GM19452 (cell line): ENCODE measurements at regions not wholly inside any gene's neighbourhood (a gene's known extent, or its start where the extent isn't known, plus 50 kb on each side); places are given as distances from the start of the nearest gene placed in this dataset.

ENCODE experiments used
- ATAC-seq: cut with Tn5 transposase; IDR thresholded peaks from one replicate; pipeline ENCODE4 v1.9.1; 2021; ENCODE audit not compliant: unreplicated experiment

DNA sequence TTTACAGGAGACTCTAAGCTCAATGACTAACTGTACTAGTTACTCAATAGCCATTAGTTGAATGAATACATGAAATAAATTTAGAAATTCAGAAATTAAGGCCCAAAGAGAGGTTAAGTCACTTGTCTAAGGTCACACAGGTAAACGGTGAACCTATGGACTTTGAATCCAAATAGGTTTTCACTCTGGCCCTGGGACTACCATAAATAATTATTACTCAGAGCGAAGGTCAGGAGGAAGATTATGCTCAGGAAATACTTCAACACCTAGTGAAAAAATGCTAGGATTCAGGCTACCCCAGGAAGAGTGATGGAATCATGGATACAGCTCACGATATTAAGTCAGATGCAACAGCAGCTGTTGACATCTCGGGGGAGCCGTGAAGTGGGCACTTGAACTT lies 417.4 kb downstream of the GABRG2 start:
- no peak for ATAC-seq

DNA sequence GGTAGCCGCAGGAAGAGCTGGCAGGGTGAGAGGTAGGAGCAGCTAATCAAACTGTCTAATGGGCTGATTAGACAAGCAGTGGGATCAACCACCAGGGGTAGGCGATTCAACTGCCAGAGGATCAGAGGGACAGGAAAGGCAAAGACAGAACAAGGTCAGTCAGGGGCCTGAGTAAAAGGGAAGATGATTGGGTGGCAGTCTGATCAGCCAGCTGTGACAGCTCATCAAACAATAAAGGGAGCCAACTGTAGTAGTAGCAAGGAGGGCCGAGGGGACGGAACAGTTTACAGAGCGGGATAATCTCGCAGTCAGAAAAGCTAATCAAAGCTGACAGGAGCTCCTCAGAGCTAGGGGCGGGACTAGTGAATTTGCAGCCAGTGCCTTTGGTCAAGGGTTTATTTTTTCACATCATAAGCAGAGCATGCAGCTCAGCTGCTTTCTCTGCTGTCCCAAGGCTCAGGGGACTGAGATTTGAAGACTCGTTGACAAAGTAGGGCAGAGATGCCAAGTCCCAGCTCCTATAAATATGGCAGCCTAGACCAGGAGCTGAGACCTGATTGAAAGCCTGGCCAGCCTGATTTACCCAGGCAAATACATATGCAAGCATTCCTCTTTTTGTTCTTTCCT lies 418.2 kb downstream of the GABRG2 start:
- no peak for ATAC-seq

DNA sequence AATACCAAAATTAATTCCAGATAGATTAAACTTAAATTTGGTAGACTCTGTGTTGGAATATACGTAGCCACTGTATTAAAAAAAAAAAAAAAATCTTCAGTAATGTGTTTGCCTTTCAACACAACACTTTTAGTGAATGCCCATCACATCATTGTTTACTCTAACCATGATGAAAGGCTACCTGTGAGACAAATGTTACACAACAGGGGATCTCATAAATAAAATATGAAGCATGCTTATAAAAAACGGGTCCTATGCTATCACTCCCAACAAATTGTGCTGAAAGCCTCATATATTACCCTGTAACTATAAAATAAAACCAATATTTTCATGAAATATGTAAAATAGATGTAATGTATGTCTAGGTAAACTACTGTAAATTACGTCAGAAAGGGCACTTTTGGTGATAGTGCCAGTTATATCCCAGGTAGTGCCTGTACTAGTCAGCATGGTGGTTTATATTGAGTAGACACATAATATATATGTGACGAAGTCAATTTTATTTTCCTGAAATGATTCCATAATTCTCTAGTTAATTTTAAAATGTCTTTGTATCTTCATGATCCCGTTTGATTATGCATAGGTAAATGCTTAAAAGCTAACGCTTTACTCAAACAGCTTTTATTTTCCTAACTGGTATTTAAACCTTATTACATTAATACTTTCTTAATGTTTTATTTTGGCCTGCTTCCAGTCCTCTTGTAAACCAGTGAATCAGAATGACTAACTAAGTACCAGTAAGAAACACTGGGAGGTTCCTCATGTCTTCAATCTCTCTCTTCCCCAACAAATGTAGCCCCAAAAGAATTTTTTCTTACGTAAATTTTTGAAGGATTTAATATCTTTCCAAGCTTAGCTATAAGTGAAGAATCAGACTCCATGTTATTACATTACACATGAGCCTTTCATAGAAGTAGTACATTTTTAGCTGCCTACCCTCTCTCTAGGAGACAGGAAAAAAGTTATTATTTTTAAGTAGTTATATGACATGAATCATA lies 420.3 kb downstream of the GABRG2 start:
- no peak for ATAC-seq

DNA sequence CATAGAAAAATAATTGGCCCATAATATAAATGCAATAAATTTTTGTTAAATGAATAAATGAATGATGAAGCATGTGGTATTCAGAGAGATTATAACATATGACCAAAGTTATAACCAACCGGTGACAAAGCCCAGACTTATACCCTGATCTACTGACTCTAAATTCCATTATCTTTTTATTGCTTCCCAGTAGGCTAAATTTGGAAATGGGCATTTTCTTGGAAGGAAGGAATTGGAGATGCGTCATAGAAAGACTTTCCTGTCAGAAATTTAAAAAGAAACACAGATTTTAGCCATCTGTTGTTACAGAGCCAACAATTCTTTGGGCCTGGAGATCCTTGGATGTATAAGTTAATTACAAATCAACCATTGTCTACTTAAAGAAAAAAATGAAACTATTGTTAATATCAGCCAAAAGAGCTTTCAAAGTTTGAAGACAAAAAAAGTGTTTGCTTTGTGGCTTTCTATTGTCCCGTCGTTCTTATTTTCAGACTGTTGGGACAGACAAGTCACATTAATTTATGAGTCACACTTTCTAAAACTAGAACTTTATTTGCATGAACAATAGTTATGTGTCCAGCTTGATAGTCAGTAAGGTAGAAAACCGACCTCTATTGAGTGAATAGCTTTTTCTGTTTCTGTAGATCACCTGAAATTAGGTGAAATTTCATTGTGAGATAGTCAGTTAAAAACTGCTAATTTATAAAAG lies 428.7 kb downstream of the GABRG2 start:
- ATAC-seq, result no peak

DNA sequence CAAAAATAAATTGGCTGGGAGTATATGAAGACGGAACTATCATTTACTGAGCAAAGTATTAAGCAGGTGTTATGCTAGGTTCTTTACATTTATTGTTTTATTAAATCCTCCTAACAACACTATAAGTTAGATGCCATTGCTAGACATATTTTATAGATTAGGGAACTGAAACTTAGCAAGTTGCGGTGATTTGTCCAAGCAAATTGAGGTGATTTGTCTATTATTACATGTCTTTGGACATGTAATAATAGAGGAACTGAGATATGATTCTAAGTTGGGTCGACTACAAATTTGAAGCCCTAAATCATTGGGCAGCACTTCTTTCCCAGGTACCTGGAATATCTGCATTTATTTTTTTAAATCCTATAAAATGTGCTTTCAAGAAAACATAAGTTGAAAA lies 429.9 kb downstream of the GABRG2 start:
- no peak for ATAC-seq

DNA sequence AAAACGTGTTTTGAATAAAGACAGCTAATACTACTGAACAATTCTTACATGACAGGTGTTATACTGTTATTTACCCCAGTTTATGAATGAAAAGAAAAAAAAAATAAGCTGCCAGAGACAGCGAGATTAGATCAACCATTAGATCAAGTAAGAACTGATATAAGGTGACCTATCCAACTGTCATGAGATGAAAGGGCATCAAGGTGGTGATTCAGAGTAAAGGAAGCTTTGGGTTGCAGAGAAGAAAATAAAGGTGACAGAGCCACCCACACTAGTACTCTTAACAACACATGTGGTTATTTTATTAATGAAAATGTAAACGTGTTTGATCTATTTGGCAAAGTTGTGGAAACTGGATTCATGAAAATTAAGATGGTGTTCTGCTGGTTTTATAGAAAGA lies 435.2 kb downstream of the GABRG2 start:
- no peak for ATAC-seq

DNA sequence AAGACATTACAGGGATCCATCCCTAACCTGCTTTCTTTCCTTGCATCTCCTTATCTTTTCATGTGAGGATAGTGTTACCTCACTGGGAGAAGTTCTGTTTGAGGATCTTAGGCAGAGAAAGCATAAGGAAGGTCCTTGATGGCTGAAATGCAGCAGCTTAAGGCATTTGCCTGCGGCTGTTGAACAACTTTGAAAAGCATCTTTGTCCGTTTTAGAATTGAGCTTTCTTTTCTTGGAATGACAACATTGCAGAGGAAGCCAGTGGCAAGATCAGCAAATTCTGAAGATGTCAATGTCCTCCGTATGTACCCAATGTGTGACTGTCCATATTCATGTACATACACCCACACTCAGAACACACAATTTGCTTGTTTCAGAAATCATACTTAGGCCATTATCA lies 436.2 kb downstream of the GABRG2 start:
- no peak for ATAC-seq

DNA sequence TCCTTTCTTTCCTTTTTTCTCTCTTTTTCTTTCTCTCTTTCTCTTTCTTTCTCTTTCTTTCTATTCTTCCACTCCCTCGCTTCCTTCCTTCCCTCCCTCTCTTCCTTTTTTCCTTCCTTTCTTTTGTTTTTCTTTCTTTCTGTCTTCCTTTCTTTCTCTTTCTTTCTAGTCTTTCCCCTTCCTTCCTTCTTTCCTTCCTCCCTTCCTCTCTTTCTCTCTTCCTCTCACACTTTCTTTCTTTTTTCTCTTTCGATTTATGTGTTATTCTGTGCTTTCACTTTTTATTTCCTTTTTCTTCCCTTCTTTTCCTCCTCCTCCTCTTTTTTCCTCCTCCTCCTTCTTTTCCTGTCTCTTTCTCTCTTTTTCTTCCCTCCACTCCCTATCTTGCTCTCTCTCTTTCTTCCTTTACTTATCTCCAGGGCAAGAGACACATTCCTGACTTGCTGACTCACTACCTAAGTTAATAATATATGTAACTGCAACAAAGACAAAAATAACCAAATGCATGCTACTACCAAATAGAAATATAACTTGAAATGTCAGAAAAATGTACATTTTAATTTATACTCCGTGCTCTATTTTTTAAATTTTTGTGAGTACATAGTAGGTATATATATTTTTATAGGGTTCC lies 445.5 kb downstream of the GABRG2 start:
- ATAC-seq, result no peak

DNA sequence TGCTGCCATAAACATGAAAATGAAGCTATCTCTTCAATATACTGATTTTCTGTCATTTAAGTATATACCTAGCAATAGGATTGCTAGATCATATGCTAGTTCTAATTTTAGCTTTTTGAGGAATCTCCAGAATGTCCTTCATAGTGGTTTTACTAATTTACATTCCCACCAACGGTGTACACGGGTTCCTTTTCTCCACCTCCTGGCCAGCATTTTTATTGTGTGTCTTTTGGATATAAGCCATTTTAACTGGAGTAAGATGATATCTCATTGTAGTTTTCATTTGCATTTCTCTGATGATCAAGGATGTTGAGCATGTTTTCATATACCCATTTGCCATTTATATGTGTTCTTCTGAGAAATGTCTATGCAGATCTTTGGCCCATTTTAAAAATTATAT lies 446.5 kb downstream of the GABRG2 start:
- no peak for ATAC-seq

DNA sequence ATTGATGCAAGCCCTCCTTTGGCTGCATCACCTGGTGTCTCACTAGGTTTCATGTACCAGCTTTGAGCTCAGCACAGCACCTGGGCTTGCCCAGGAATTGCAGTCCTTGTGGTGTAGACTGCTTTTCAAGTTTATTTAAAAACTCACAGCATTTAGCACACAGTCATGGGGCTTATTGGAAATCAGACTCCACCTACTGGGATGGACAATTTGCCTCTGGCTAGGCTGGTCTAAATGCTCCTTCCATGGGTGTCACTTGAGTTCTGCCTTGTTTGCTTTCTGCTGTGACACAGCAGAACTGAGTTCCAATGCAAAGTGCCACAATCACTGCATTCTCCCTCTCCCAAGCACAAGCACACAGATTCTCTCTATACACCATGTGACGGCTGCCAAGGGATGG lies 453.3 kb downstream of the GABRG2 start:
- no peak for ATAC-seq

DNA sequence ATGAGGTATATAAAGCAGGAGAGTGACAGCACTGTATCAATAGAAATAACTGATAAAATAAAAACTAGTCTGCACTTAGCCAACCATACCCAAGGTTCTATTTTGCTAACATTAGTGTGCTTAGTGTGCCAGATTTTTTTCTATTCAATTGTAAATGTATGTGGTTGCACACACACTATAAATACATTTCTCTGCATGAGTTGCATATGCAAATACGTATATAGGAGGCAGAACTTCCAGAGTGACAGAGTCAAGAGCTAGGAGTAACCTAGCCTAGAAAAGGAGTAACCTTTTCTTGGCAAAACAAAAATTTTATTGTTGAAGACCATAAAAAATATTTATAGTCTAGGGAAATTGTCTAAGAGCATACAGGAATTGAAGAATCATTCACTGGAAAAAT lies 461.6 kb downstream of the GABRG2 start:
- ATAC-seq, result no peak

DNA sequence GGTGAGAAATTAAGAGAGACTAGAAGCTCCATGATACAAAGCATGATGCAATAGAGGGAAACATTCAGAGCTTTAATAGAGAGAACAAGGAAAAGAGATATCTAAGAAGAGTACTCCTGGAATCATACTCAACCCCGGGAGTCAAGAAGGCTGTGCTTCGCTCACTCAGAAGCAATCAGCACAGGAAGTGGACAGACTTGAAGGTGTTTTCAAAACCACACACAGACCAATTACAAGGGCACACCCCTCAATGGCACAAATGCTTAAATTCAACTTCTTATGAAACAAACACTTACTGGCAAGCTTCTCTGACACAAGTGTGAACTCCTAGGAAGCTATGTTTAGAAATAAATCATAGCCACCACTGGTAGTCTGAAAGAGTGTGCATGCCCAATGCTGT lies 462.3 kb downstream of the GABRG2 start:
- no peak for ATAC-seq

DNA sequence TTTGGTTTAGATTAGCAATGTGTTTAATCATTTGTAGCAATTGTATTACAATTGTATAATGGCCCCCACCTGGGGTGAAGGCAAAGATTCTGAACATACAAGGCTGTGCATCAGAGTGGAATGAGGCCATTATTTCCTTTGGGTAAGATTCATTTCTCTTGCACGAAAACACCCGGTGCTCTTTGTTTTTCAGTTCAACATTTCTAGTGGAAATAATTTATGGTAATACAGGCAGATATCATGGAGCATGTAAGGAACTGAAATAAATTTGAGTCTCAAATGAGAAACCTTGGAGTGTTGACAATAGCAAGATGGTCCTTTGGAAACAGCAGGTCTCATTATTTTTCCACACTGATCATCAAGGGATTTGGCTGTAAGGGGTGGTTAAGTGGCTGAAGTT lies 475.9 kb downstream of the GABRG2 start:
- no peak for ATAC-seq

DNA sequence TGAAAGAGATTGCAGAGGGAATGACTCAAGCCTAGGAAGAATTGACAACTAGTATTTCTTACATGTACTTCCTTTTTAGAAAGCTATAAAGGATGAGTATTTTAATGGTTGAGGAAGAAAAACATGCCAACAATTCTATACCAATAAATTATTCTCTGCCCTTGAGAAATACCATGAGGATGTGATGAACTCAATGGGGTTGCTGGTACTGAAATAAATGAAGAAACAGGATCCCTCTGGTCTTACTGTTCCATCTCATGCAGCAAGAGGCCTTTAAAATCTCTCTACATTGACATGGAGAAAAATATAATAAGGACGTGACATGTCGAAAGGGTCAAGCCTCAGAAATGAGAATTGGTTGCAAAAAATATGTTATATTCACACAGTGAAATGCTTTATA lies 477.3 kb downstream of the GABRG2 start:
- ATAC-seq, result no peak

DNA sequence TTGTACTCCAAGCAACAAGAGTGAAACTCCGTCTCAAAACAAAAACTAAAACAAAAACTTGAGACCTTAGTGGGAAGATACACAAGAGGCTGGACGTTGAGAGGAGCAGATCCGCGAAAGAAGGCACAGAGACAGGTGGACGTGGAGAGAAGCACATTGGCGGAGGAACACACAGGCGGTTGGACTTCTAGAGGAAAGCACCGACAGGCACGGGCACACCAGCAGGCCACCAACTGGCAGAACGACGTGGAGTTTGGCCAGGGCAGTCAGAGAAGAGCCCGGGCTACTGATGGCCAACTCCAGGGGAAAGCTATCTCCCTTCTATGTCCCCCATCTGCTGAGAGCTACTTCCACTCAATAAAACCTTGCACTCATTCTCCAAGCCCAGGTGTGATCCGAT lies 482.7 kb downstream of the GABRG2 start:
- no peak for ATAC-seq

DNA sequence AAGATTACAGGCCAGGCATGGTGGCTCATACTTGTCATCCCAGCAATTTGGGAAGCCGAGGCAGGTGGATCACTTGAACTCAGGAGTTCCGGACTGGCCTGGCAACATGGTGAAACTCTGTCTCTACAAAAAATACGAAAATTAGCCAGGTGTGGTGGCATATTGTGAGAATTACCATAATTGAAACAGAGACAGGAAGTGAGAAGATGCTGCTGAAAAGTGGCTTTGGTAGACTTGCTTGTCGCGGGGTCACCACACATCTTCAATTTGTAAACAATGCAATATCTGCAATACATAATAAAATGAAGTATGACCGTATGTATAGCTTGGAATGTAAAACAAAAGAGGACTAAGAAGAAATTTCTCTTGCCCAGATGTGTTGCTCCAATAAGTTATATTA lies 490.5 kb downstream of the GABRG2 start:
- no peak for ATAC-seq

DNA sequence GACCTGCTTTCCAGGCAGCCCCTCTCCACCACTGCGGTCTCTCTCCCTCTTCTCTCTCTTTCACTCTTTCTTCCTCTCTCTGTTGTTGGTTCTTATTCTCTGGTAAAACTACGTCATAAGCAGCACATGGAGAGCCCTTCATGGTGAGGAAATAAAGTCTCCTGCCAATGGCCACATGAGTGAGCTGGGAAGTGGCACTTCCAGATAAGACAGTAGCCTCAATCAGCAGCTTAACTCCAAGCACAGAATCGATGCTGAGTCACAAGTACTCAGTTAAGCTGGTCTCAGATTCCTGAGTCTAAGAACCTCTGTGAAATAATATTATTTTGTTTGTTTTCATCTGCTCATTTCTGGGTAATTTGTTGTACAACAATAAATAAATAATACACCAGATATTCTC lies 500.1 kb downstream of the GABRG2 start:
- ATAC-seq, result no peak

DNA sequence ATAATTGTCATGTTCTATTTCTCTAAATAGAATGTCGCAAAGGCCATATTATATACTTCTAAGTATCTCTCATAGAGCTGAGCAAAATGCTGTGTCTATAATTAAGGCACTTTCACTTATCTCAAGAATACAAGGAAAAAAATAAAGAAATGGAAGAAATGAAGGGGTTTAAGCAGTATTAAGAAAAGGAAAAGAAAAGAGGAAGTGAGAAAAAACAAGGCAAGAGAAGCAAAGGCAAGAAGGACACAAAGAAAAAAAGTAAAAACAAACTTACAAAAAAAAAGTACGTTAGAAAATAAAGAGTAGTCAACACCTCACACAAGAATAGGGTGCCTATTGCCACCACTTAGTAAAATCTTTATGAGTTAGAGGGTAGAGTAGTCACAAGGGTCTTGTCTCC lies 506.2 kb downstream of the GABRG2 start:
- no peak for ATAC-seq

DNA sequence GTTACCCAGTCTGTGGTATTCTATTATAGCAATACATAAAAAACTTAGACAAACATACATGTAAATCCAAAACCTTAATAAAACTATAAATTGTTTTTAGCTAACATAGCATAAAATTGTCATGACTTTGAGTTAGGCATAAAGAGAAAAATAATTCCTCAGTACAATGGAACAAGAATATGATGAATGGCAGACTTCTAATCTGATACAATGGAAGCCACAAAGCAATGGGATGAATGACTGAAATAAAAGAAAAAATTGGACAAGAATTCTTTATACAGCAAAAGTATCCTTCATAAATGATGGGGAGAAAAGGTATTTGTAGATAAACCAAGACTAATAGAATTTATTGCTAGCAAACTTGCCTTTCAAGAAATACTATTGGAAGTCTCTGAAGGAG lies 524.2 kb downstream of the GABRG2 start:
- no peak for ATAC-seq

DNA sequence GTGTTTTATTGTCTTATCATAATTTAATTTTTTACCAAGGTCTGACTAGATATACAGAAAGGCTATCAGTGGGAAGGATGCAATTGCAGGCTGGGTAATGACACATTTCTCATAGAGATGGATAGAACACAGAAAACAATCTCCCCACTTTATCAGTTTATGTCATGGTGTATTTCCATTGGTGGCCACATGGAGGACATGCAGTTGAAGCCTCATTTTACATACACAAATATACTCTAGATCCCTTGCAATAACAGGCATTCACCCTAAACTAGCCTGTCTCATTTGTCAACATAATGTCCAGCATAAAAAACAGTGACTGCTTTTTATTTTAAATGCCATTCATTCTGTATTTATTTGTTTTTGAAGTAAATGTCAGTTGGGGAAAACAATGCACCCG lies 526.3 kb downstream of the GABRG2 start:
- no peak for ATAC-seq

DNA sequence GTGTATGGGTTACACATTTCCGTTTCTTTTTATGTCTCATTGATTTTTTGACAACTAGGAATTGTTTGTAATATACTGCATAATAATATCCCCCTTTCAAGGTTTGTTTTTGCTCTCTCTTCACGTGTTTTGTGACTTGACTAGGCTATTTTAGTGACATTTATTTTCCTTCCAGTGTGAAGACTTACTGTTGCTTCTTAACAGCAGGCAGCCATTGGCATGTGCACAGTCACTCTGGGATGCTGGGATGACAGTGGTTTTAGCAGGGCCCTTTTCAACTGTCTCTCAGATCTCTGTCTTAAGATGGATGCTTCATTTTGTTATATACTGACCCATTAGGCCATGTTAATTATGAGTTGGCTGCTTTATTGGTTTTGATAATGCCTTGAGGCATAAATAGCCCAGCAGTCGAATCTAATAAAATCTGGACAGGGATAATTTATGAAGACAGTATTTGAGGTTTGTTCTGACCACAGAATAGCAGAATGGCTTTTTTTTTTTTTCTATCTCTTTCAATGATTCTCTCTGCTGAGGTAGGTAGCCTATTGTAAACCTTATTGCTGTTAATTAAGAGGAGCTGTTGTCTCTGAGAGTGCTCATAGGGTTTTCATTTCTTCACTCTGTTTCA lies 536.0 kb downstream of the GABRG2 start:
- no peak for ATAC-seq
